PC-9 (cell line): ENCODE measurements at regions not wholly inside any gene's neighbourhood (a gene's known extent, or its start where the extent isn't known, plus 50 kb on each side); places are given as distances from the start of the nearest gene placed in this dataset.

ENCODE experiments used
- CTCF ChIP-seq: fragments of 200-600 bp; sonication (generic); conservative IDR thresholded peaks from 2 replicates; pipeline ENCODE4 v1.6.1; 2017; ENCODE audit warnings: mixed run types, antibody characterized with exemption, mild to moderate bottlenecking, moderate library complexity
- EZH2 ChIP-seq: fragments of 200-600 bp; sonication (generic); IDR thresholded peaks from 2 replicates; pipeline ENCODE4 v1.8.0; 2017; ENCODE audit warnings: antibody characterized with exemption, low read depth

- no peak for TF ChIP-seq CTCF
- TF ChIP-seq EZH2, result no peak
Observed at GRCh38 chr4:53832549-53832948, 231.9 kb downstream of the CHIC2 start.
